GM12891 (cell line): ENCODE measurements at regions not wholly inside any gene's neighbourhood (a gene's known extent, or its start where the extent isn't known, plus 50 kb on each side); places are given as distances from the start of the nearest gene placed in this dataset.

ENCODE experiments used
- POLR2A ChIP-seq: IDR thresholded peaks from 2 replicates; pipeline ENCODE4 v1.6.1; 2011; ENCODE audit warnings: low read depth, low read length, control low read depth
- POLR2AphosphoS5 ChIP-seq: IDR thresholded peaks from 2 replicates; pipeline ENCODE4 v1.6.1; 2011; ENCODE audit warnings: low read depth, low read length, control low read depth
- POU2F2 ChIP-seq: IDR thresholded peaks from 2 replicates; pipeline ENCODE4 v1.6.1; 2011; ENCODE audit warnings: low read depth, mild to moderate bottlenecking, control low read depth, low read length, moderate library complexity
- SPI1 ChIP-seq: IDR thresholded peaks from 2 replicates; pipeline ENCODE4 v1.6.1; 2011; ENCODE audit warnings: low read depth, low read length, control low read depth
- TAF1 ChIP-seq: IDR thresholded peaks from 2 replicates; pipeline ENCODE4 v1.6.1; 2011; ENCODE audit warnings: low read depth, low read length, control low read depth

- TF ChIP-seq POLR2A (no peak), POLR2AphosphoS5 (no peak), TAF1 (no peak), SPI1 (no peak), POU2F2 (no peak)
Measured at GRCh38 chr2:144274131-144274530, 245.8 kb downstream of the ZEB2 start.
